HG03159 (cell line): ENCODE measurements at regions not wholly inside any gene's neighbourhood (a gene's known extent, or its start where the extent isn't known, plus 50 kb on each side); places are given as distances from the start of the nearest gene placed in this dataset.

Experiments
- ATAC-seq: cut with Tn5 transposase; IDR thresholded peaks from one replicate; pipeline ENCODE4 v1.9.1; 2021; ENCODE audit warnings: mild to moderate bottlenecking, moderate library complexity; ENCODE audit not compliant: unreplicated experiment

DNA sequence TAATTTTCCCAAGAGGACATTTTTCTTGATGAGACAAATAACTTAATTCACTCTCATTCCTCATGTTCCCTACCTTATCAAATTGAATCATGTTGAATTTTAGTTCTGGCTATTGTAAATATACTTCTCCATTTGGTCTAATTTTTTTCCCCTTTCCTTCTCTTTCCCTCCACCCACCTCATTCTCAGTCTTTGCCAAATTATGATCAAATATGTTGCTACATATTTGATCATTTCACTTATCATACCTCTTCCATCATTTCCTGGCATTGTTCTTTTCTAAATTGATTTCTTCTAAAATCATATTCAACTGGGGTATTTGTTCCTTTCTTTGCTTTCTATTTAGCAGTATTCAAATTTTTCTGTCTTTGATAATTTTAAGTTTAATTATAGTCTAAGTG, 52.3 kb downstream of the HDGFL1 start:
- no peak for ATAC-seq

DNA sequence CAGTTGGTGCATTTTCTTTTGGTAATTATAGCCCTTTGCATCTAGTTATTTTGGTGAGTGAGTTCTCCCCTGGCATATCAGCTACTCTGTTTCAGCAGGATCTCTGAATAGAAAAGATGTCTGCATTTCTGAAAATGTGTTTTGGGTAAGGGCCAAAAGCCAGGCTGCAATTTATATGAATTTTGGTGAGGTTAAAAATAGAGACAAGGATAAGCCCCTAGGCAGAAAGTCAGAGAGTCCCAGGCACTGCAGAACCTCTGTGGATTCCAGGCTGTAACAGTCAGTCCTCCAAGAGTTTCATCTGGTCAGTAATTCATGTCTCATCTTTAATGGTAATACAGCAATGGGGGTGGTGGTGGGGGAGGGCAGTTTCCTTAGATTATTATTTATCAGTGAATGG, 53.0 kb downstream of the HDGFL1 start:
- ATAC-seq: no peak

DNA sequence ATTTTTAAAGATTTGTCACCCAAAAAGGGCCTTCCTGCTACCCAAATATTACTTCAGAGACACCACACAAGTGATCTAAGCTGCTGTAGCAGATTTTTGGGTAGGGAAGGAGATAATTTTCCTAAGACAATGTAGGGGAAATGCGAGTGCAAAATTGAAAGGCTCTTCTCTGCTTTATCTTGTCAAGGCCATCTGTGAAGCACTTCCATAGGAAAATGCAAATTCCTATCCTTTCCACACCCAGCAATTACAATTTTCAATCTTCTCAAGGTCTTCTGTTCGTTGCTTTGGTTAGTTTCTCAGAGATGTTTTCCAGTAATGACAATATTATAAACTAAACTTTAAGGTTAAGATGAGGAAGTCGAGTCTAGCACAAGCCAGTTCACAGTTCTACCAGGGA, 53.4 kb downstream of the HDGFL1 start:
- no peak for ATAC-seq

DNA sequence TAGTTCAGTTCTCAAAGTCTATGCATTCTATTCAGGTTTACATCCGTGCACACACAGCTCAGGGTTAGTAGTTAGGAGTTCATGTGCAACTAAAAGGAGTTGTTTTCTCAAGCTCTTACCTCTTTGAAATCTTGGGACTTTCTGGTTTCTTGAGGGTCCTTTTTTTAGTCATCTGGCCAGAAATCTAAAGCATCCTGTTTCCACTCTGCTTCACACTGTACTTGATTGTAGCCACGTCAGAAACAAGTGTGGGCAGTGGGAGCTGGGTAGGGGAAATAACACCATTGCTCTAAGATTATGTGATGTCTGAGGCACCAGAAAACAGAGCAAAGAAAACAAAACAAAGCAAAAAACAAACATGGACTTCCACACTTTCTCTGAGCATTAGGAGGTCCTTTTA, 58.3 kb downstream of the HDGFL1 start:
- no peak for ATAC-seq

DNA sequence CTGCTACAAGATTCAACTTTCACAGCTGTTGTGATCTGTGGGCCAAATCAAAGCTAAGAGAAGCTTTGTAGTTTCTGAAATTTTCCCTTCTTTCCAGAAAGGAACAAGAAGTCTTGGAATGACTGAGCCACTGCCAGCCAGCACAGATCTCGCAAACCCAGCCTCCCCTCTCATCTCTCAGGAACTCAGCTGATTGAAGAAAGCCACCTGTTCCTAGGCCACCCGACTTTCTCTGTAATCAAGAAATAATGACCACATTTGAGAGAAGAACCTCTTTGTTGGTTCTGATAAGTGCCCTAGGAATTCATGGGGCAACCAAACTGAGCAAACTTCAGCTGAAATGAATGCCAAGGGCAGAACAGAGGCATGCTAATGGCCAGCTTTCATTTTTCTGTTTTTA, 61.7 kb downstream of the HDGFL1 start:
- ATAC-seq: no peak

DNA sequence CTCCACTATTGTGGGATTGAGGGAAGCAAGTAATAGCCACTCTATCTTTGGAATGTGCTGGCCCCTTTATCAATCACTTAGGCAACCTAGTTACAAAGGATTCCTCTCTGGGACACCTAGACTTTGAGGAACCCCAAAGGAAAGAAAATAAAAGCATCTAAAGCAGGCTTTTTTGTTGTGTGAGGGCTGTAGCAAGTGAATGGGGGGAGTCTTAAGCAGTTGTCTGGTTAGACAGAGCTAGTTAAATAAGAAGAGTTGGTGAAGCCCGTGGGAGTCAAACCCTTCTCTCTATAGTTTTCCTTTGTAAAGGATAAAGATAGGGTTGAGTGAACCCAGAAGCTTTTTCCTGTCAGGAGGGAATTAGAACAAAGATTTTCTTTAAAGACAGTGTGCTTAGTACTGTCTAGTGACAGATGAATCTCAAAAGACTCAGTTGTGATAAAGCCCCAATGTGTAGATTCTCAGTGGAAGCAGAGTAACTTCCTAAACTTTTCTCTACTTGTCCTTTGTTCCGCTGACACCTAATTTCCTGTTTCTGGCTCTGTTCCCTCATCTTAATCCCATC, 63.3 kb downstream of the HDGFL1 start:
- ATAC-seq: no peak

DNA sequence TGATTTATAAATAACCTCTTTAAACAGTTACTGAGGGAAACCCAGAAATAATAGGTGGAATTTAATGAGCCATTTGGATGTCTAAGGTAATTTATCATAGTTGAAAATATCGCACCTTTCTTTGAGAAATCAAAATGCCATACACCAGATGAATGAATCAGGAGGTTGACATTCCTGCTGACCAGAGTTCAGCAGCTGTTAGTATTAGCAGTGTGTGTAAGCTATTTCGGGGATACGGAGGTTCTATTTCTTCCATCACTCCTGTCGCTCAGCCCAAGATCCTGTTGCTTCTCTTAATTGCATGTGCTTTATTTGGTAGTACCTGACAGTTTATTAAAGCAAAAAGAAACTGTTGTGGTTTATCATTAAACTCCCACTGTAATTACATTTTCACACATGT, 67.1 kb downstream of the HDGFL1 start:
- no peak for ATAC-seq

DNA sequence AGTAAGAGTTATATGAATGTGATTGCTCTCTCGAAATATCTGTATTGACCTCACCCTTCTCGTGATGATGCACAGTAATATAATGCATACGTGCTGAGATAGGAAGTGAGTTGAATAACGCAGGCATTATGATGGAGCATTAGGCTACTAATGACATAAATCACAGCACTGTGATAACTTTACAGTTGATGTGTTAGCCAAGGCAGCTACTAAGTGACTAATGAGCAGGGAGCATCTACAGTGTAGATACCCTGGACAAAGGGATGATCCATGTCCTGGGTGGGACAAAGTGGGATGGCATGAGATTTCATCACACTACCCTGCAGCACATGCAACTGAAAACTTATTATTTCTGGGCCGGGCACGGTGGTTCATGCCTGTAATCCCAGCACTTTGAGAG, 68.4 kb downstream of the HDGFL1 start:
- no peak for ATAC-seq

DNA sequence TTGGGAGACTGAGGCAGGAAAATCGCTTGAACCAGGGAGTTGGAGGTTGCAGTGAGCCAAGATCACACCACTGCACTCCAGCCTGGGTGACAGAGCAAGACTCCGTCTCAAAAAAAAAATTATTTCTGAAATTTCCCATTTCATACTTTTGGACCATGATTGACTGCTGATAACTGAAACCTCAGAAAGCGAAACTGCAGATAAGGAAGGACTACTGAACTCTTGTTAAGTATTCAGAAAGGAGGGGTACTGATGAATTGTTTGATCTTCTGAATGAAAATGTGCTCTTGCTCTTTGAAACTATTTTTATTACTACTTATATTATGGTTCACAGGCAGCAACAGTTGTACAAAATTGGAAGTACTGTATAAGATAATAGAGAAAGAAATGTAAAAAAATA, 69.0 kb downstream of the HDGFL1 start:
- ATAC-seq: no peak

DNA sequence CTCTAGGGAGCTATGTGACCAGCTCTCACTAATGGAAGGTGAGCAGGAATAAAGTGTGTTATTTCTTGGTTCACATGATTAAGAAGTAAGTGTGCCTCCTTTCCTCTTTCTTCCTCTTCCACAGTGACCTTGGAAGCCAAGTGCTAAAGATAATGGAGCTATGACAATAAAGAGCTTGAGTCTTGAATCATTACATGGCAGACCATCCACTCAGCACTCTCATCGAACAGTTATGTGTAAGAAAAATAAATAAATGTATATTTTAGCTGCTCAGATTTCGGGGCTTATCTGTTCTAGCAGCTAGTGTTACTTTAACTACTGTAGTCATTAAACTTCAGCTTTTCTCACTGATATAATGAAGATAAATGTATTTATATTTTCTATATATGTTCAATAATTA, 72.9 kb downstream of the HDGFL1 start:
- no peak for ATAC-seq

DNA sequence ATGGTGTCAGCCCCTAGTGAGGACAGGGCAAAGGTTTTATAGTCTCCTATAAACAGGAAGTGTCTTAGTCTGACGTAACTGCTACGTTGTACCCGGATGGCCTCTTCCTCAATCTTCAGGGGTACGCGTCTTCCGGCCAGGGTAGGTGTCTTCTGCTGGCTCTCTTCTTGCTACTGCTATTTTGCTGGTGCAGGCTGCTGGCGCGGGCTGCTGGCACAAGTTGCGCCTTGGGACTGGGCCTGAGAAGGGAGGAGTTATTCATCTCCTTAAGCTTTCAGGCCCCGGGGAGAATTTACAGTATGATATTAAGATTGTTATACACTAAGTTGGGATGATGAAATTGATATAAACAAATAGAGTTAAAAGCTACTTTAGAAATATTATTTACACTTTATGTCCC, 74.4 kb downstream of the HDGFL1 start:
- ATAC-seq: no peak

DNA sequence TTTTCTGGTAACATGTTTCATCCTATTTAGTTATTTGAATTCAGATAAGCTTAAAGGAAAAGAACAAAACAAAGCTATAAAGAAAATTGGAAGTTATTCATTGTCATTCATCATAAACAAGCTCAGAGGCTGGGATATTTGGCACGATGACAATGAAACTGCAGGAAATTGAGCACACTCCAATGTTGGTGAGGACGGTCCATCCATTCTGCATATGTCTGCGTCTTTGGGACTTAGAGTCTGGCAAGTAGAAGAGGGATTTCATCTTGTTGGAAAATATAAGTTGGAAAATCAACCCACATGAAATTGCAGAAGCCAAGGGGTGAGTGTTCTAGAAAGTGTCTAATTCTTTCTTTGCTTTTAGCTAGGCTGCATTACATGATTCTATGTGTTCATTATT, 78.4 kb downstream of the HDGFL1 start:
- ATAC-seq: no peak

DNA sequence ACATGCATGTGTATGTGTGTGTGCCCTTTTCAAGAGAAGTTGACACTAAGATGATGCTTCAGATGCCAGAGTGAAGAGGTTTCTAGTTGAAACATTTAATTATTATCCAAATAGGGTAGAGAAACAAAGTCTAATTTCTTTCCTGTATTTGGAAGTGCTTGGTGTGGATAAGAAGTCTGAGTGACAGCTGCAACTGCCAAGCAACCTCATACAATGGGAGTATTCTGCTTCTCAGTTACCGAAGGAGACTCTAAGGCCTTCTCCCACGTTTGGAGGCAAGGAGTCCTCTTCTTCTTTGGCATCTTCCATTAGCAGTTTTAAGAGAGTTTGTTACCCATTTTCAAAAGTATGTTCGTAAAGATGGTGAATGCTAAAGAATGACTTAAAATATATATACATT, 82.4 kb downstream of the HDGFL1 start:
- ATAC-seq: no peak

DNA sequence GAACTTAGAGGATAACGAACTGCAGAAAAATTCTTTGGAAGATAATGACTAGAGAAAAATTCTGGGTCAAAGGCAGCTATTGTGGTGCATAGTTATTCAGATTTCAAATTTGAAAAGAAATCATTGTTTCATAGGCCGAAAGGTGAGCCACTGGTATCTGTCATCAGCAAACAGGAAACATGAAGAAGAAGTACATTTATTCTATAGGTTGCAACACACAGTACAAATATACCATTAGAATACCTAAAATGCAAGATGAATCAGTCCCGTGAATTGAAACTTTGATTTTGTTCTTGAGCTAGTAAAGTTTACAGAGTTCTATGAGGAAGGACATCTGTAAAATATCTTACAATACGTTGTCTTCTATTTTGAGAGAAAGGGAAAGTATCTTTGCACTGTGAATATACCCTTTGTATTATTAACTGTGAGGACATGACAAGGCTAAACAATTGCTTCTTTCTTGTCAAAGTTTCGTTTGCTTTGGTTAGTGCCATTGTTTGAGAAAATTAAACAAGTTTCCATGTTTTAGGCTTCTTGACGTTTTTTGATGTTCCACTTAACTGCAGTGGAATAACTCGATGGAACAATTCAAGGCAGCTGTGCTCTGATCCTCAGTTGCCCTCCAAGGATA, 84.7 kb downstream of the HDGFL1 start:
- ATAC-seq: no peak

DNA sequence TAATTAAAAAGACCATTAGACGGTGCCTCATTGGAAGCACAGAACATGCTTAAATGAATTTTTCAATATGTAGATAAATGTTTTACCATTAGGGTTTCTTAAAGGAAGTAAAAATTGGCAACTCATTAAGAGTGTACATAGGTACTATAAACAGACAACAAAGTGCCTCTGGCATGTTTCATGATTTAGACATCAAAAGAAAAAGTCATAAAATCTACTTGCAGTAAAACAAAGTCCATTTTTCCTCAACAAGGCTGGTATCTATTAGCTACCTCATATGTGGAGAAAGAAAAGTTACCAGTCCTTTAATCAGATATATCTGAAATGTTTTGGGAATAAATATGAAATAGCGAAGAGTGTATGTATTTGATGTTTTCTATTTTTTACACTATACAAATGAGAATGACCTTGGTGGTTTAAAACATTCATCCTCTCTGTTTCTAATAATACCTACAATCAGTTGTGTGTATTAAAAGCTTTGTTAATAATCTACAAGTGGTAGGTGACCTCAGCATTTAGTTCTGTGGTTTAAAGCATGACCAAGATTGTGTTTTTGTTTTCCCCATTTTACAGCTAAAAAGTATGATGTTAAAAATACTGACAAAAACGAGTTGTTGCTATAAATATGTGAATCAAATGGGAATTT, 87.5 kb downstream of the HDGFL1 start:
- peak; percentile 69 for ATAC-seq

DNA sequence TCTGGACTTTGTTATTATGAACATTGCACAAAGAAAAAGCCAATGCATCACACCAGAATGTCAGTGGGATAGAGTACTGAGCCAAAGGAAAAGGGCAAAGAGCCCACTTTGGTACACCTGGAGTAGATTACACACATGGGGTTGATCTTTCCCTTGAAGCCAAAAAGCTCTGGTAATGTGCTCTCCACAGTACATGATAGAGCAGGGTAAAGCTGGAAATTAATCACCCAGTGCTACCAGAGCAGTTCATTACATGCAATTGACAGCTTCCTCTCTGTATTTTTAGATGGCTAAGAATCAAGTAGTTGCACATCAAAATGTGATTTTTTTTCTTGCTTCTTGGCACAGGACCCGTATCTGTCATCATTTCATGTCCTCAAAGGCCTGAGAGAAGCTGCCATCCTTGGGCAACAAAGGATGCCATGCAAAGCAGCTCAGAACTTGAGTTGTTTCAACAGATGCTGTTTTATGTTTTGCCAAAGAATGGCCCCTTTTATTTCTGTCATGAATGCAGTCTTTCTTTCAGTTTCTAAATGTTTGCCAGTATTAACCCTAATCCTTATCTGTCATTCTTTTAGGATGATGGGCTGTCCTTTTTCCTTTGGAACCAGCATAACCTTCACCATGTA, 88.1 kb downstream of the HDGFL1 start:
- peak; percentile 50 for ATAC-seq

DNA sequence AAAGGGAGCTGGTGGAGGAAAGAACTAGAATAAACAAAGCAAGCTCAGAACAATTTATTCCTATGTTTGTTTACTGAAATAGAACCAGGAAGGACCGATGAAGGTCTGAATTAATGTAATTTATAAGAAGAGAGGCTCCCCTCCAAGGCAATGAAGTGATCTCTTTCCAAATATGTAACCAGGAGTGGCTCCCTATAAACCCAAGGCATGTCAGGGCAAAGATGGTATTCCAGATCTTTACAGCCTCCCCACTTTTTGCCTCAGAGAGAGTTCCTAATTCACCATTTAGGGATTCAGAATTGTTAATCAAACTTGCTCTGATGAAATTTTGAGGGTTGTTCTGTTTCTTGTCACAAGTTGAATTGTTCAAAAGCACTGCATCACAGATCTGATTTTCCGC, 88.8 kb downstream of the HDGFL1 start:
- ATAC-seq: no peak

DNA sequence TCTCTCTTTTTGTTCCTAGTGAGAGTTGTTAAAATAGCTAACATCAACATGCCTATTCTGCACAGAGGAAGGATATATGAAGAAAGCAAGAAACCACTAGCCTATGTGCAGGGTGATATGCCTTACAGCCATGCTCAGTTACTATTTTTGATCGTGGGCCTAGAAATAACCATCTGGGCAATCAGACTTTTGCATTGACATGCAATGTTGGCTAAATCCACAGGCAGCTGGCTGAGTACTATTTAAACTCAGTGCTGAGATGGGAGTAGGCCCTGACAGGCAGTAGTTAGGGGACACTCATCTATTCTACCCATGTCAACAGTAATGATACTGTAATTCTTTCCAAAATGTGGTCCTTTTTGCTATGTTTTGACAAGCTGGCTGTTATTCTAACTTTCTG, 89.6 kb downstream of the HDGFL1 start:
- no peak for ATAC-seq

DNA sequence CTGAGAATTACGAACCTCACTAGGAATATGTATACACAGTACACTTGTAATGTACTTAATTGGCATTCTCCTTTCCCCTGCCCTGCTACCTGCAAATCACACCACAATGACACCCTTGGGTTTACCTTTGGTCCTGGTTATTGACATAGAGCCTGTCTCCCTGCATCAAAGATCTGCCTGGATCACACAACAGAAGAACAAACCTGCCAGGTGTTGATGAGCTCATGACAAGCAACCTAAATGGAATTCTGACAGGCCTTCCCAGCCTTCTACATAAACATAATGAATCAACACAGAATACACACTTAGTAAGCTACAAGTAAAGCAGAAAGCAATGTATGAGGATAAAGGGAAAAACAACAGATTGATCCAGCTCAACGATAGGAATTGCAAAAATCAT, 95.6 kb downstream of the HDGFL1 start:
- no peak for ATAC-seq

DNA sequence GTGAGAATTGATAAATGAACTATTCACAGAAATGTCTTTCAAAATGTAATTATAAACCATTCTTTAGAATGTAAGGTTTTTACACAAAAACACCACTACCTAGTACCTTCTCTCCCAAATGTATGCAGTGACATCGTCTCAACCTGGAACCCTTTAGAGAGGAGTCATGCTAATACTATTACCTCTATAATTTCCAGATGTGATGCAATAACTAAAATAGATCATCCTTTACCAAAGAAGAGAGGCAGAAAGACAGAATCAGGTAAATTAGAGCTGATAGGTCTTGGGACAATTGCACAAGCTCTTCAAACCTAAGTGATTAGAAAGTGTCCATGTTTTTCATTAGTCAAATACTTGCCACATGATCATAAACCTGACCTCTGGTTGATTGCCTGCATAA, 96.7 kb downstream of the HDGFL1 start:
- ATAC-seq: no peak

DNA sequence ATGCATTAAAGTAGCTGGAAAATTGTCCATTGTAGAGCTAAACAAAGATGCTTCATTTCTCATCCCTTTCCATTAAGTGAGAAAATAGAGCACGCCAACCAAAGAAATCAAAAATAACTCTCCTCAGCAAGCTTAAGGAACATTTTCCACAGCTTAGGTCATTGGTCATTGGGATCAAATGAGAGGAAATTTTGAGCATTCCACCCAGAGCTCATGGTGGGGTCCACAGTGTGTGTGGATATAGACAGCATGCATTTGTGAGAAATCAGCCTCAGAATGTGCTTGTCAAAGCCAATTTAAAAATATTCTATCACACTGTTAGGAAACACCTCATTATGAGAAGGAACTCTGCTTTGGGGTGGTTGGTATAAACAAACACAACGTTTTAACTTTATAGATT, 97.2 kb downstream of the HDGFL1 start:
- no peak for ATAC-seq

DNA sequence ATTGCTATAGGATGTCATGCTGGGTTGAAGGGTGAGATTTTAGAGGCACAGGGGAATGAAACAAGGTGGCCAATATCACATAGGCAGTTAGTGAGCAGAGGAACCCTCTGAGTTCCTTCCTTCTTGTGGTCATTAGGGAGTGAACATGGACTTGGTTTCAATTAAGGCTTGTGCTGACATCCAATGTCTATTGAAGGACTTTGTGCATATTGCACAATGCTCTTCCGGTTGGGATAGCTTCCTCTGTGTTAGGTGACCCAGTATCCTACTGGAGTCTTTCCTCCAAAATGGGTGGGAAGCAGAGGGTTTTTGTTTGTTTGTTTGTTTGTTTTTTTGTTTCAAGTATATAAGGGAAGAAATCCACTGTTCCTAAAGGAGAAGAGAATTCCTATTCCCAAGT, 98.5 kb downstream of the HDGFL1 start:
- ATAC-seq: no peak
